ENCODE measurements at regions not wholly inside any gene's neighbourhood (a gene's known extent, or its start where the extent isn't known, plus 50 kb on each side); places are given as distances from the start of the nearest gene placed in this dataset.

DNA sequence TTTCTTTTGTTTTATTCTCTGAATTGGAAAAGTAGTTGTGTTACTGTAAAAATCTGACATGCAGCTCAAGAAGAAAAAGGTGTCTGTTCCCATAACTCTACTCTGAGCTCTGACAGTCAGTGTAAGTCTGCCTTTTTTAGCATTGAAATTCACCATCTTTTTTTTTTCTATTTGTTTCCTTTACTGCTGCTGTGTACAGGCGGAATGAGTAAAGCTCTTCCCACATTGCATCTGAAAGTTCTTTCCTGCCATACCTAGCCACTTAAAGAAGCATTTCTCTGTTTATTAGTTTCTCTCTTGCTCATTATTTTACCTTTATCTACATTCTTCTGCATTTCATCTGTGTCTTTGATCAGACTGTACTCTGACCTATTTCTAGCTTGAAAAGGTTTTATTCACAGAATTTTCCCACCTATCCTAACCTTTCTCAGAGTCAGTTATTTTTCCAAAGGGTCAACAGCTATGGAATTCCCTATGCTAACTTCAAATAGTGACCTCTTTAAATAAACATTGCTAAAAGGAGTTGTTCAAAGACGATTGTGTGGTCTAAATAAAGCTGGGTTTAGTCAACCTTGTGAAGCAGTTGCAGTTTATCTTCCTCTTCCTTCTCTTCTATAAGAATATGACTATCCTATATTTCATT is 1303.1 kb upstream of the ZEB2 start:
- TF ChIP-seq POLR2A (IDR thresholded peaks at IDR 0.05) (no peak), EP300 (IDR thresholded peaks at IDR 0.05) (no peak)
- TF ChIP-seq, protein P1, sequence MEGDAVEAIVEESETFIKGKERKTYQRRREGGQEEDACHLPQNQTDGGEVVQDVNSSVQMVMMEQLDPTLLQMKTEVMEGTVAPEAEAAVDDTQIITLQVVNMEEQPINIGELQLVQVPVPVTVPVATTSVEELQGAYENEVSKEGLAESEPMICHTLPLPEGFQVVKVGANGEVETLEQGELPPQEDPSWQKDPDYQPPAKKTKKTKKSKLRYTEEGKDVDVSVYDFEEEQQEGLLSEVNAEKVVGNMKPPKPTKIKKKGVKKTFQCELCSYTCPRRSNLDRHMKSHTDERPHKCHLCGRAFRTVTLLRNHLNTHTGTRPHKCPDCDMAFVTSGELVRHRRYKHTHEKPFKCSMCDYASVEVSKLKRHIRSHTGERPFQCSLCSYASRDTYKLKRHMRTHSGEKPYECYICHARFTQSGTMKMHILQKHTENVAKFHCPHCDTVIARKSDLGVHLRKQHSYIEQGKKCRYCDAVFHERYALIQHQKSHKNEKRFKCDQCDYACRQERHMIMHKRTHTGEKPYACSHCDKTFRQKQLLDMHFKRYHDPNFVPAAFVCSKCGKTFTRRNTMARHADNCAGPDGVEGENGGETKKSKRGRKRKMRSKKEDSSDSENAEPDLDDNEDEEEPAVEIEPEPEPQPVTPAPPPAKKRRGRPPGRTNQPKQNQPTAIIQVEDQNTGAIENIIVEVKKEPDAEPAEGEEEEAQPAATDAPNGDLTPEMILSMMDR (IDR thresholded peaks at IDR 0.05), result no peak

Data from suprapubic skin (tissue), 3 donors.